ENCODE measurements at regions not wholly inside any gene's neighbourhood (a gene's known extent, or its start where the extent isn't known, plus 50 kb on each side); places are given as distances from the start of the nearest gene placed in this dataset.

- 100% methylated on average over 3 of the region's 4 CpGs for WGBS (ENCODE audit: insufficient coverage)
Observed at GRCh38 chr16:80300456-80300855, 240.3 kb upstream of the DYNLRB2 start.

DNA sequence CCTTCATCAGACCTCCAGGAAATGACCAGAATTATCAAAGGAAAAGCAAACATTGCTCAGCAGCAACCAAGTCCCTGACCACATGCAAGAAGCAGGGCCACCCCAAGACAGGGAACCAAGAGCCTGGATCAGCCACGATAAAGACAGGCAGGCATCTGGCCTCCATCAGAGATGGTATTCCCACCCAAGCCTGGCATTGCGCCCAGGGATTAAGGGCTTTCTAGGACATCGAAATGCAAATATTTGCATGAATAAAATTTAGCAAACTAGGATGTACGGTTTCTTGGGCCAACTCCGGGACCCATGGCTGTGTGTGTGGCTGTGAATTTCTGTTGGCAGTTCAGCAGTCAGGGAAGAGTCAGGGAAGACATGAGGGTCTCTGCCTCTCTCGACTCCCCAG is 241.4 kb upstream of the DYNLRB2 start:
- no peak for ATAC-seq (ENCODE audit: low read depth)
- Histone ChIP-seq H3K27me3 (replicated peaks in 1 of 4; ENCODE audit: control extremely low read depth in 1 of 4, control insufficient read depth in 3 of 4, insufficient read depth in 4 of 4, low read length in 3 of 4) (peaks cover 0 to 2% (median 0%) of the 10 kb centered on the region in 4 experiments), H3K4me3 (ENCODE audit: control extremely low read depth in 1 of 5, extremely low read depth in 1 of 5, insufficient read depth in 1 of 5, low read depth in 2 of 5, low read length in 4 of 5) (no peak overlapping the region), H3K79me2 (ENCODE audit: control insufficient read depth, insufficient read depth, low read length) (no peaks in the 10 kb centered on the region), H3K27ac (ENCODE audit: low read length in 2 of 2) (no peak overlapping the region), H3K4me1 (ENCODE audit: control insufficient read depth in 2 of 2, insufficient read depth in 2 of 2, low read length in 2 of 2) (no peaks in the 10 kb centered on the region), H2AFZ (ENCODE audit: insufficient read depth, low read depth, low read length, poor library complexity, severe bottlenecking) (no peak overlapping the region), H3K9me3 (ENCODE audit: control extremely low read depth in 1 of 3, control insufficient read depth in 2 of 3, insufficient read depth in 1 of 3, low read length in 2 of 3) (no peaks in the 10 kb centered on the region), H4K20me1 (ENCODE audit: control insufficient read depth, insufficient read depth, low read length, poor library complexity, severe bottlenecking) (no peaks in the 10 kb centered on the region), H3K36me3 (replicated peaks in 1 of 2; ENCODE audit: control extremely low read depth in 1 of 2, control insufficient read depth in 1 of 2, extremely low read depth in 1 of 2, insufficient read depth in 2 of 2, low read length in 1 of 2) (no peaks in the 10 kb centered on the region), H3K4me2 (replicated peaks; ENCODE audit: low read depth, low read length, poor library complexity, severe bottlenecking) (no peak overlapping the region), H3K9ac (ENCODE audit: low read length) (no peak overlapping the region)
- 80% methylated on average over 5 of the region's 6 CpGs for WGBS (ENCODE audit: insufficient coverage)
- CTCF ChIA-PET: no interaction called here
- no peak for TF ChIP-seq CTCF (IDR thresholded peaks at IDR 0.05)
- no peak for TF ChIP-seq EZH2 (IDR thresholded peaks at IDR 0.05; ENCODE audit: borderline replicate concordance, insufficient read depth, low read depth, low read length, poor library complexity, severe bottlenecking)
- intact Hi-C loops (cut with micrococcal nuclease): no loop called here
- Mint-ChIP-seq H3K27ac (no peak overlapping the region), H3K4me1 (no peaks in the 10 kb centered on the region), H3K27me3 (peaks cover 3% of the 10 kb centered on the region), H3K4me3 (no peak overlapping the region), H3K9me3 (ENCODE audit: insufficient read depth) (no peaks in the 10 kb centered on the region)
- POLR2A ChIA-PET: no interaction called here
- no peak for DNase-seq

More at GRCh38 chr16:80300456-80300855, 240.3 kb upstream of the DYNLRB2 start:
- peaks cover 0 to 2% (median 0%) of the 10 kb centered on the region in 4 experiments for H3K27me3 ChIP-seq (replicated peaks in 1 of 4; ENCODE audit: control extremely low read depth in 1 of 4, control insufficient read depth in 3 of 4, insufficient read depth in 4 of 4, low read length in 3 of 4)
- no peak overlapping the region for H3K4me3 Mint-ChIP-seq
- no peaks in the 10 kb centered on the region for H3K9me3 ChIP-seq (ENCODE audit: control extremely low read depth in 1 of 3, control insufficient read depth in 2 of 3, insufficient read depth in 1 of 3, low read length in 2 of 3)
- no peaks in the 10 kb centered on the region for H3K4me1 Mint-ChIP-seq
- H3K9ac ChIP-seq (ENCODE audit: low read length): no peak overlapping the region
- no peaks in the 10 kb centered on the region for H3K79me2 ChIP-seq (ENCODE audit: control insufficient read depth, insufficient read depth, low read length)
- CTCF ChIA-PET: no interaction called here
- no peak overlapping the region for H3K27ac Mint-ChIP-seq
- no peak for DNase-seq
- no peaks in the 10 kb centered on the region for H3K4me1 ChIP-seq (ENCODE audit: control insufficient read depth in 2 of 2, insufficient read depth in 2 of 2, low read length in 2 of 2)
- no peak overlapping the region for H3K4me3 ChIP-seq (ENCODE audit: control extremely low read depth in 1 of 5, extremely low read depth in 1 of 5, insufficient read depth in 1 of 5, low read depth in 2 of 5, low read length in 4 of 5)
- intact Hi-C loops (cut with micrococcal nuclease): no loop called here
- ATAC-seq (ENCODE audit: low read depth): no peak
- H3K27ac ChIP-seq (ENCODE audit: low read length in 2 of 2): no peak overlapping the region
- no peaks in the 10 kb centered on the region for H4K20me1 ChIP-seq (ENCODE audit: control insufficient read depth, insufficient read depth, low read length, poor library complexity, severe bottlenecking)
- H3K27me3 Mint-ChIP-seq: peaks cover 5% of the 10 kb centered on the region
- POLR2A ChIA-PET: no interaction called here
- H3K36me3 ChIP-seq (replicated peaks in 1 of 2; ENCODE audit: control extremely low read depth in 1 of 2, control insufficient read depth in 1 of 2, extremely low read depth in 1 of 2, insufficient read depth in 2 of 2, low read length in 1 of 2): no peaks in the 10 kb centered on the region
- TF ChIP-seq EZH2 (IDR thresholded peaks at IDR 0.05; ENCODE audit: borderline replicate concordance, insufficient read depth, low read depth, low read length, poor library complexity, severe bottlenecking) (no peak), CTCF (IDR thresholded peaks at IDR 0.05) (no peak)
- H2AFZ ChIP-seq (ENCODE audit: insufficient read depth, low read depth, low read length, poor library complexity, severe bottlenecking): no peak overlapping the region
- H3K9me3 Mint-ChIP-seq (ENCODE audit: insufficient read depth): no peaks in the 10 kb centered on the region
- no peak overlapping the region for H3K4me2 ChIP-seq (replicated peaks; ENCODE audit: low read depth, low read length, poor library complexity, severe bottlenecking)
